HG02943 (cell line): ENCODE measurements at regions not wholly inside any gene's neighbourhood (a gene's known extent, or its start where the extent isn't known, plus 50 kb on each side); places are given as distances from the start of the nearest gene placed in this dataset.

Experiments used
- ATAC-seq: cut with Tn5 transposase; IDR thresholded peaks from one replicate; pipeline ENCODE4 v1.9.1; 2021; ENCODE audit warnings: mild to moderate bottlenecking, low read depth, moderate library complexity; ENCODE audit not compliant: unreplicated experiment

GRCh38 chr6:139485742-139486475 lies 111.5 kb upstream of the CITED2 start:
- no peak for ATAC-seq

GRCh38 chr6:139485185-139485584 lies 110.7 kb upstream of the CITED2 start:
- no peak for ATAC-seq

GRCh38 chr6:139483079-139483478 lies 108.6 kb upstream of the CITED2 start:
- no peak for ATAC-seq

DNA sequence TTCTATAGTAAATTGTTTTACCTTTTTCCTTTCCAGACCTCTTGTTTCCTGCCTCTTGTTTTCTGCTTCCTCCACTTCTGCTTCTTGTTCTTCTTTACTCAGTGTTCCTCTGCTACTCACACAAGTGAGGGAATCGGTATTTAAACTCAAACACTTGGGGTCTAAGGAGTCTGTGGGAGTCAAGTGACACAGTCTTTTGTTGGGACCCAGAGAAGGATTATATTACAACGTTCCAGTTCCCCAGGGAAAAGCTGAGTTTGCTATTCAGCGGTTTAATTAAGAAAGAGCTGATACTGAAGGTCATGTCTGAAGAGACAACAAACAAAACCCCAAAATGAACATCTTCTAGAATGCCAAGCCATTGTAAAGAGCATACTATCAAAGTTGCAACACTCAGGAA lies 107.8 kb upstream of the CITED2 start:
- ATAC-seq: no peak

GRCh38 chr6:139480356-139481165 lies 106.1 kb upstream of the CITED2 start:
- ATAC-seq: no peak

DNA sequence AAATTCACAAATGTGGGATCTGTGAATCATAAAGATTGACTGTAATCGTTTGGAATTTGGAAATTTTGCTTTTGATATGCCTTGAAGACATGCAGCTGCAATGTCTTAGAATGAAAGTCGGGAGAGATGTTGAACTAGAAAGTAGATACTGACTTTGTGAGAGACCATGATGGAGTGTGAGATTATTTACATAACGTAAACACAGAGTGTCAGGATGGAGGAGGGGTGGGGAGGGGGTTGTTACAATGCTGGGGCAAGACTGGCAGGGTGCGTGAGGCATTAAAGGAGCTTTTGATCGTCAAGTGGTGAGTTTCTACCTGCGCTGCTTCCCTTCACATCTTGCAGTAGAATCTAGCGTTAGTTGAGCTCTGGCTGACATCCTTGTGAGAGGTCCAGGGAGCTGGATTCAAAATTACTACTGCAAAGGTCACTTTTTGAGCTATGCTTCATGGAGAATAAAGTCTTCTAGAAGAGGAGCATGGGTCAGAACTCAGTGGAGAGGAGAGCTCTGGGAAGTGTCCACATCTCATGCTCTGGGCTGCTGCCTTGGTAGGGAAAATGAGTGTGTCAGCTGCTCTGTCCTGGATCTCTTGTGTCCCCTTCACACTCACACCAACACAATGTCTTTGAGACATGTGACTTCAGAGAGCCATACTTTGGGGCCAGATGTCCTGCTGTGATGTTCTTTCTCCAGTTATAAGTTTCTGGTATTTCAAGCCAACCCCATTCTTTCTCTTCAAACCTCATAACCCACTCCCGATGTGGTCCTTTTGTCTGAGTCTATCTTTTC lies 105.2 kb upstream of the CITED2 start:
- ATAC-seq: no peak

DNA sequence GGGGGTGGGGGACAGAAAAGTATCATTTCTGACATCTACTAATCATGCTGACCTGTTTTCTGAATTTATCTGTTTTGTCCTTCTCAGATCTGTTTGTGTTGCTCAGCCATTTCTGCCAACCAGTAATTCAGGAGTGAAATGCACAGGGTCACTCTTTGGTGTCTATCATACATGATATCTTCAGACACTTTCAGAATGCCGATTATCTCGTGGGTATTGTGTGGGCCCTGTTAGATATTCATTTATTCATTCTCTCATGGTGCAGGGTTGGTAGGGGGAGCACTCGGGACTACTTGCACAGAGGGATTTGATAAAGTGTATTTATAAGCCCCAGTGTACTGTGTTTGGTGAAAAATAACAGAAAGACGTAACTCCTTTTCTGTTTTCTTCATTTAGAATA lies 101.2 kb upstream of the CITED2 start:
- no peak for ATAC-seq

DNA sequence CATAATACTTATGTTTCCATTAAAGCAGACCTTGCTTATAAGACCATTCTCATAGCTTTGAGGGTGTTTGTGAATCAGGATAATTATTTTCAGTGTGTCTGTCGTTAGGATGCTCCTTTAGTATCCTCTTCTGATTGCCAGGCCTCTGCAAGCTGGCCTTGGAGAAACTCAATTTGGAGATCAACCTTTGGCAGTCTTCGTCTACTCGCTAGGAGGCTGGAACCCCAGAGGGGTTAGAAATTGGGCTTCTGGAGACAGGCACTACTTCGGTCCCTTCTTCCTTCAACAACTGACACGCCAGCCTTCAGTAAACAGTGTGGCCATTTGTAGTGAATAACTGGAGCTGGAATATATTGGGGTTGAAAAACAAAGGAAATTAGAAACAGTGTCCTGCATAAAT lies 100.8 kb upstream of the CITED2 start:
- no peak for ATAC-seq

DNA sequence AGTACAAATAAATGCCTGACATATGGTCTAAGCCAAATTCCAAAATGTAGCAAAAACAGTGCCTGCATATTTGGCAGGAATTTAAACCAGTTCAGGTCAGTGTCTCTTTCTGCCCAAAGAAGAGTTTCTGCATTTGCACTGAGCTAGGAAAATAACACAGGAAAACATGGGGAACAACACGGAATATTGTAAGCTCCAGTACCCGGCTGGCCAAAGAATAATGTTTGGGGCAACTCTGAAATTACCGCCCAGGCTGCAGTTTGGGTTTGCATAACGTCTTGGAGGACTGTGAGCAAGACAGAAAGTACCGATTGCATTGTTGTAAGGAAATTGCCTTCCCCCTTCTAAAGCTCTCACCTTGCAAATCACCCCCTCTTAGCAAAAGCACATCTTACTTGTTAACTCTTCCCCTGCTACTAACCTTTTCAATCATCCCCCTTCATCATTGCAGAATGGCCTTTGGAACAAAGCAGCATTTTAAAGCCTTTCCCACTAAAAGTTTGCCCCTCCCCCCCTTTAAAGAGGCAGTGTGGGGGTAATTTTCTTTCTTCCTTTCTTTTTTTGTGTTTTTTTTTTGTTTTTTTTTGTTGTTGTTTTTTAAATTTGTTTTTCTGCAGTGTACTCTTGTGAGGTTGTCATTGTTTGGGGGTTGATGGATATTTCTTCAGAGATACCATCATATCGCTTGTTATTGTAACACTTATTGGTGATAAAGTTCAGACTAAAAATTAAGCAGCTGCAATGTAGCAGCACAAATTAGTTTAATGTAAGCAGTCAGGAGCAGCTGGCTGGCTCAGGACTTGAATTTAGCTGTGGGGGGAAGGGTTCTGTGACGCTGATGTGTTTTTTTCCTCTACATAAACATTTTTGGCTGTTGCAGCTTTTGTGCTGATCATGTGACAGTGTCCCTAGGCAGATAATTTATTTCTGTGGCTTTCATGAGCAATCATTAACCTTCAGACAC lies 100.0 kb upstream of the CITED2 start:
- ATAC-seq: no peak

- ATAC-seq: no peak
These were observed 99.3 kb upstream of the CITED2 start for GRCh38 chr6:139473731-139474130.

DNA sequence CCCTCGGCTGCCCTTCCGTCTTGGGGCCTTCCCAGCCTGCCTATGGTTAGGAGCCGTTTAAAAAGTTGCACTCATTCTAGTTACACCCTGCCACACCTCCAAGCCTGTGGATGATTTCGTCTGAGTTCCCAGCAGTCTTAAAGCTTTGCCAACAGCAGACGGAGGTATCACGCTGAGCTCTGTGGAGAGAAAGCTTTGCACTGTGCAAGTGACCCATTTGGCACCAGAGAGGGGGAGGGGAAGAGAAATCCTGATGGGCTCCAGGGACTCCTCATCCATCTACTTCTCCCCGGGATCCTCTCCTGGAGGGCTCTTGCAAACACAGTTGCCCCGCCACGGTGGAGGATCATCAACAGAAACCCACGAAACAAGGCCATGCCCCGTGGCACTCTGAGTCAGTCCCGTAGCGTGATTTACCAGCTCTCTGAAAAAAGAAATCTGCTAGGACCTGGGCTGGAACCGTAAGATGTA lies 98.8 kb upstream of the CITED2 start:
- no peak for ATAC-seq

DNA sequence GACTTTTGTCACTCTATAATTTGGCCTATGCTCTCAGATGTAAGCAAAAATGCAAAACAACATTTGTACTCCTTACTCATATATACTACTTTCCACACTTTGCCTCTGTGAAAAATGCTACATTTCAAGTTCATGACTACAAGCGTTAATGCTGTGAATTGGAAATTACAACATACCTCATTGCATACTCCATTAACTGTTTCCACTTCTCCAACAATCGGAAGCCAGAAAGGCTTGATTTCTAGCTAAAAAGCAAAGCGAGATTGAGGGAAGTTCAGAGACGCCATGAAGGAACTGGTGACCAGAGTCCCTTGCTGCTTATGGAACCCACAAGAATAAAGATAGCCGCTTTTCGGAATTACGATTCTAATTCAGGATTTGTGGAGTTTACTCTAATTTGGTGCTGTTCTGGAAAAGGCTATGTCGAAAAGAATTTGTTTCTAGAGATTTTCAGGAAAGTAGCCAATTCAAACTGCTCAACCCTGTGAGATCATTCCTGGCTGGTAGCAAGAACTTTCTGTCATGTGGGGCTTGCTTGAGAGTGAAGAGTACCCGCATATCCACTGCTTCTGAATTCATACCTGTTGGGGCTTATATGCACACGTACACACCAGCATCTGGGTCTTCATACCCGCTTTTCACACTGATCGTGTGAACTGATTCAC lies 98.0 kb upstream of the CITED2 start:
- ATAC-seq: no peak

GRCh38 chr6:139470997-139471396 lies 96.5 kb upstream of the CITED2 start:
- no peak for ATAC-seq

DNA sequence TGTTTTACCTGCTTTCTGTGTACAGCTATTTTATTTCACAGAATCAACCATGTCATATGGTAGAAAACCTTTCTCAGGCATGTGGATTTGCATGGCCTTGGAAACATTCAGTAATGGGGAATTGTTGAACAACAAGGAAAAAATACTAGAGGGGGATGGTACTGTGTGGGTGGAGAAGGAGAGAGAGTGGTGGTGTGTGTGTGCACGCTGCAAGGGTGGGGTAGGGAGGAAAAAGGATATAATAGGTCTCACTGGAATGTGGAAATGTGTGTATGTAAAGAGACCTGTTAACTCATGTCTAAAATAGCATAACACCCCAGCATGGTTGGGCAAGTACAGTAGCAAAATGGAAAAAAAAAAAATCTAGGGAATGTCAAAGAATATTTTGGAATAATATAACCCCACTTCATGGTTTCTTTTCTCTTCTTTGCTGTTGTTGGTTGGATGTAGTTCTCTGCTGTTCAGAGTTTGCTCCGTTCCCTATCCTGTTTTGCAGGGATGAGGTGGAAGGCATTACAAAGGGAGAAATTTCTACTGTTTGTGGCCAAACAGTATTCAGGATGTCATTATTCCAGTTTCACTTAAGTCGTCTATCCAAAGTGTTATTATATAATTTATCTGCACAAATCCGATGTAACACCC lies 93.9 kb upstream of the CITED2 start:
- ATAC-seq: no peak

- no peak for ATAC-seq
These were observed 83.0 kb upstream of the CITED2 start for GRCh38 chr6:139457476-139457875.

DNA sequence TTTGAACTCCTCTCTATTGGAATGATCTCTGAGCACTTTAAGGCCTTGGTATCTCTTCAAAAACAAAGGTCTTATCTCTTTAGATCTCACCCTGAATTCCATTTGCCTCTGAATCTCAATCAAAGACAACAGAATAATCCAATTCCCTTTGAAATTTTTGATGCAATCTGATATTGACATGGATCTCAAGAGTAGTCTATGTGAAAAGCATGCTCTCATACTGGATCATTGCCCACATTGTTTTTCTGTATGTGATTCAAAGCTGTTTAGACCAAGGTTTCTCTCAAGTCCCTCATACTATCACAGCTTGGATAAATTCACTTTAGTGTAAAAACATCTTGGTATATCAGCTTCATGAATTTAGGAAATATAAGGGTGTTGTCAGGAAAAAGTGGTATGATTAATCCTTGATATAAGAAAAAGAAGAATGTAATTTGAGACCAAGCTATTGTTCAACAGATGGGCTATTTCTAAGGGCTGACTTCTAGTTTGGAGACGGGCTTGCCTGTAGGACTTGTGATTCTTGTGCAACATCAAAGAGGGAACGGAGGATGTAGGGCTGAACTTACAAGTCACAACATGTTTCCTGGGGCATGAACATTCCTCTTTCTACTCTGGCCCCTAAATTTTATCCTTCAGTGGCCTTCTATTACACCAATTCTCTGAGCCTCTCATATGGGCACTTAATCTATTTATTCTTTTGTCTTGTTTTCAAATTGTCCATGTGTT lies 77.9 kb upstream of the CITED2 start:
- ATAC-seq: no peak

DNA sequence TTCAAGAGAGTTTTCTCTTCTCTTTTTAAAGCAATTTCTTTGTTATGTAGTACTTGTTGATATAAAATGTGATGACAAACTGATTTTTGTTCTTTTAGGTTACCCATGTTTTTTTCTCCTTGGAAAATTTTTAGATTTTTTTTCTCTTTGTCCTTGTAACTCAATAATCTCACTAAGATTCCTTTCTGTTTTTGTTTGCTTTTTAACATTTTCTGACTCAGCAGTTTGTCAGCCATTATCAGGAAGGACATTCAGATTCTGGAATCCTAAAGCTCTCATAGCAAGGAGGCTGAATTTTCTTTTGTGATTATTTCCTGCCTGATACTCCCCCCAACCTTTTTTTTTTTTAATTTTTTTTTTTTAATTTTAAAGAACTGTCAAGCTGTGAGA lies 75.2 kb upstream of the CITED2 start:
- no peak for ATAC-seq

- ATAC-seq: no peak
These were observed 74.7 kb upstream of the CITED2 start for GRCh38 chr6:139448998-139449610.
